MV-4-11 (cell line): ENCODE measurements at regions not wholly inside any gene's neighbourhood (a gene's known extent, or its start where the extent isn't known, plus 50 kb on each side); places are given as distances from the start of the nearest gene placed in this dataset.
"Not testable (repeated sequence)": the region's sequence is repeated elsewhere in the genome, so short reads cannot be mapped to it uniquely, and the experiment has no call there.

ENCODE experiments used
- DNase-seq: peaks from one replicate; lab custom pipeline; 2025; lab: John Stamatoyannopoulos, UW

DNA sequence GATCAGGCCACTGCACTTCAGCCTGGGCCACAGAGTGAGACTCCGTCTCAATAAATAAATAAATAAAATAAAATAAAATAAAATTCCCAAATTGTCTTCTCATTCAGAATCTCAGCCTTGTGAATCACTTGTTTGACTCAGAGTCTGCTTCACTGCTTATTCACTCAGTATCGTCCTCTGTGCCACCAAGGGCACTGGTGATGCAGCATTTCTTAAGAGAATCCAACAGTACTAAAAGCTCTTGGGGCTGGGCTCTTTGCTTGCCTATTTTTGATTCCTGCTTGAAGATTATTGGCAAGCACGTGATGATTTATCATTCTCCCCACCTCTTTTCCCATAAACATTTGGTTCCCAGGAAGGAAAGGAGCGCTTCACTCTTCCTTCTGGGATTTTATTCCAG lies 54.8 kb upstream of the HMGB1 start:
- no peak for DNase-seq

- no peak for DNase-seq
These were observed 57.5 kb upstream of the HMGB1 start for GRCh38 chr13:30523211-30523610.

DNA sequence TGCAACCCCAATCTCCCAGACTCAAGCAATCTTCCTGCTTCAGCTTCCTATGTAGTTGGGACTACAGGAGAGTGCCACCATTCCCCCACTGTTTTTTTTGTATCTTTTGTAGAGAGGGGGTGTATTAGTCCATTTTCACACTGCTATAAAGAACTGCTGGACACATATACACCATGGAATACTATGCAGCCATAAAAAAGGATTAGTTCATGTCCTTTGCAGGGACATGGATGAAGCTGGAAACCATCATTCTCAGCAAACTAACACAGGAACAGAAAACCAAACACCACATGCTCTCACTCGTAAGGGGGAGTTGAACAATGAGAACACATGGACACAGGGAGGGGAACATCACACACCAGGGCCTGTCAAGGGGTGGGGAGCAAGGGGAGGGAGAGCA lies 58.1 kb upstream of the HMGB1 start:
- DNase-seq: not testable (repeated sequence)

DNA sequence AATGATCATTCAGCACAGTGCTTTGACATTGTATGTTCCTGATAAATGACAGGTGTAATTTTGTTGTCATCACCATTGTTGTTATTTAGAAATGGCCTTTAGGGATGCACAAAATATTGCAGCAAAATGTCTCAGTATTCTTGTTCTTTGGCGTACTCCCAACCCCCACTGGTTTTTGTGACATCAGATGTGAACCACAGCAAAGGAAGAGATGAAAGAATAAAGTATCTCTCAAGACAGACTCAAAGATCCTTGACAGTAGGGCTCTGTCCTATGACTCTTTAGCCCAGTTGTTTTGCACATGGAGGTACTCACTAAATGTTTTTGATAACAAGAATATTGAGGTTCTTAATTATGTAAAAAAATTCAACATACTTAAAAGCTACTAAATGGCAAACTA lies 59.5 kb upstream of the HMGB1 start:
- DNase-seq: not testable (repeated sequence)

DNA sequence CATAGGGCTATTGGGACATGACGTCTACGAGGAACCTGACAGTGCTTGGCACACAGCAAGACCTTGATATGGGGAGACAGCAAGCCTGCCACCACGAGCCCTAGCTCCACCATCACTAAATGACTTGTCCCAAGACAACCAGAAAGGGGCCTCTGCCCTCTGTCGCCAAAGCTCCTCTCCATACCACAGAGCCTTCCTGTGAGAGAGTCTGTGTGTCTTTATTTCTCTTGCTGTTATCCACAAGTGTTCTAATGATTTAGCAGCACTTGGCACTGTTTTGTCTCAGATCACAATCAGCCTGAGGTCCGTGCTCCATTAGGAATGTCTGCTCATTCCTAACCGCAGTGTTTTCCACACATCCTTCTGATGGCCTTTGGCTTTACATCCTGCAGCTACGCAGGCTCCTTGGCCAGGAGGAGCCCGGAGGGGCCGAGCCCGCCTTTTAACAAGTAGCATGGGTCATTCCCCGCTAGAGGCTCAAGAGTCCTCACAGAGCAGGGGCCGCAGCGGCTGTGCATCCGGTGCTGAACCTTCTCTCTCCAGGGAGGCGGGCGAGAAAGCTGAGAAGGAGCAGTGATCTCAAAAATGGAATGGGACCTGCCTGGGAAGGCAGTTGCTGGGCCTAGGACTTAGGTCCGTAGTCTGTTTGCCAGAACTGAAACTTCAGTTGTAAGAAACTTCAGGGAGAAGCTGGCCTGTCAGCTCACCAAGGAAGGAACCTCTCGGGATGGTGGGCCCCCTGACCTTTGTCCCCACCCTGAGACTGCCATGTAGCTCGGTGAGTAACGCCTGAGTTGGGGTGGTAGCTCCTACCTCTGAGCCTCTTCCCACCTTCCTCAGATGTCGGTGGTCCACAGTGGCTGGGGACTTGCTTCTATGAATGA lies 61.1 kb upstream of the HMGB1 start:
- DNase-seq: no peak

DNA sequence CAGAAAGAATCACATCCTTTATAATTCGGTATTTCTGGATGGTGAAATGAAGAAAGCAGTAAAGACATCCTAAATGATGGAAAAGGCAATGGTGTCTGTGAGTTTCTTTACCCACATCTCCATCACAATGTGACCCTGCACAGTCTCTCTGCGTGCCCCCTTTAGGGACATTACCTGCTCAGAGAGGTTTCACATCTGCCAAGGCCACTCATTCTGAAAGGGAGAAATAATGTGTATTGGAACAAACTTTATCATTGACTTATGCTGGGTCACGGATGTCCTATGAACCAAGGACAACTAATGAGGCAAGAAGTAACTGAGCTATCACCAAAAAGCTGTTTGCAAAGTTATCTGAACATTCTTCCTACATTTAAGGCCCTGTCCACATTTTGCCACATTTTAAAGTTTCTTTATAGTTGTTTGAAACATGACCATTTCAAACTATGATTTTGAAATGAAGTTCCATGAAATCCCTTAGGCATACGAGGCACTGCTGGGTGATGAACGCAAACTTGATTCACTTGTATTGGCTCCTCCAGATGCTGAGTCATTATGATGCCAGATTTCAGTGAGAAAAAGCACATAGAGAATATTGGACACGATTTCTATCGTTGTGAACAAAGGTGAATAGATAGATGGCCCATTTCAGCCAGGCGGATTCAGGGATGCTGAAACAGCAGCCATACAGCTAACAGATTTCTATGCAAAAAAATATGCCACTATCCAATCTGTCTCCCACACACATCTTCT lies 63.5 kb upstream of the HMGB1 start:
- DNase-seq: no peak

- no peak for DNase-seq
These were observed 69.3 kb upstream of the HMGB1 start for GRCh38 chr13:30535046-30535445.

DNA sequence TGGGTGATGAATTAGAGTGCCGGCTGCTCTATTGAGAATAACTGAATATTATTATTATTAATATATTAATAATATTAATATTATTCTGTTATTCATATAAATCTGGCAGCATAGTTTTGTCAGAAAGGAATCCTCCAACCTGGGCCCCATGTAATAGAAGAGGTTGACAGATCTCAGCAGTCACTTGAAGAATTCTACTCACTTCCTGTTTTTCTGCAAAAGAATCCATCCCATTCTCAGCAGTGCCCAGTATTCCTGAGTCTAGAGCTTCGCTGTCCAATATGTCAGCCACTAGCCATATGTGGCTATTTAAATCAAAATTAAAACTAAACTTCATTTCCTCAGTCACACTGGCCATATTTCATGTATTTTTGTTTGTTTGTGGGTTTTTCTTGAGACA lies 72.4 kb upstream of the USPL1 start:
- DNase-seq: peak; percentile 40

- not testable (repeated sequence) for DNase-seq
These were observed 69.7 kb upstream of the USPL1 start for GRCh38 chr13:30548046-30548445.

DNA sequence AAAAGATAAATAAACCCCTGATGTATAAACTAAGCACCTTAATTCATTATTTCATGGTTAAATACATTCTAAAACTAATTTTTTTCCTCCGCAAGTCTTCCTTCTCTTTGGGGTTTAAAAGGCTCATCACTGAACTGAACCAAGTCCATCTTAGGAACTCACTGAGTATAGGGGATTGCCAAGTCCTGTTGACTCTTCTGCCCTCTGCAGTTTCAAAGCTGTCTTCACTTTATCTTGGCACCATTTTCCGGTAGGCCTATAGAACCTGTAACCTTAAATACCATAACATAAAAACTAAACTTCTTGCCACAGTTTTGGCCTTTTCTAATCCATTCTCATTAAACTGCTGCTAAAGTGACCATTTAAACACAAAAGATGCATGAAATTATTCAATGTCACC lies 66.5 kb upstream of the USPL1 start:
- DNase-seq: peak; percentile 48

DNA sequence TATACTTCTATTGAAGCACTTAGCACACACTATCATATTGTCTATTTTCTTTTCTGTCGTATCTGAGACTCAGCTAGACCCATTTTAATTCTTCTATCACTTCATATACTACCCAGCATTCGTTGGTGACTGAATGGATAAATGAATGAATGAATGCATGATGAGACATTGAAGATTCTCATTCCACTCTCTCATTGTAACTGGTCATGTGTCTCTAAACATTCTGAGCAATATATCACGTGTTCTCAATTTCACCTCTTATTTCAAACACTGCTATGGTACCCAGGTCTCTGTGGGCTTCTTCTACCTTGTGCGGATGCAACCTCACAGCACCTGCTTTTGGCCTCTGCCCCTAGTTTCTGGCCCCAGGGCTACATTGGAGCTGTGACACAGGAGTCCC lies 65.2 kb upstream of the USPL1 start:
- no peak for DNase-seq

DNA sequence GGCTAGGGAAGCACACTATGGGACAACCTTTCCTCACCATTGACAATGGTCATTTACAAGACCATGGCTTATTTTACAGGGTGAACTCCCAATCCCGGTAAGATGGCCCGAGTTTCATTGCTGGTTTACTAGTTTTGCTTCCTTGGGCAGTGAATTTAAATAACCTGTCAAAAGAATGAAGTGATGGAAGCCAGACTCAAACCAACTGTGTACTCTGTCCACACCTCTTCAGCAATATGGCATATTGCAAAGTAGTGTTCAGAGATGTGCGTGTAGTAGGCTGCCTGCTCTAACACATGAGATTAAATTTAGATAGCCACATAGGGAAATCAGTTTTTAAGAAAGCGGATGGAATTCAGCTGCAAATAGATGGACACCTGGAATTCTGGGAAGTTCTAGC lies 58.4 kb upstream of the USPL1 start:
- no peak for DNase-seq

GRCh38 chr13:30560212-30560611 lies 57.5 kb upstream of the USPL1 start:
- no peak for DNase-seq

DNA sequence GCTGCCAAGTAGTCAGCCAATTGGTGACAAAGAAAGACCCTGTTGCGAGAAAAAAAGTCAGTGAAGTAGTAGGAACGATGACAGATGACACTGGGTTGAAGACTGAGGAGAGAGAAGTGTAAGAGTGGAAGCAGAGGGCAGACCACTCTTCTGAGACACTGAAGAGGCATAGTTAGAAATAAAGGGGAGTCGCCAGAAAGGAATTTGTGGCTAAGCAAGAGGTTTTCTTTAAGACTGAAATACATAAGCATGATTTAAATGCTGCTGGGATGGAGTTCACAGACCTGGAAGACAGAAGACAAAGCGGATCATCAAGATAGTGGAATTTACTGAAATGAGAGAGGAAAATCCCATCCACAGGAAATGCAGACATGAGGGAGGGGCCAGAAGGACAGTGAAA lies 56.2 kb upstream of the USPL1 start:
- no peak for DNase-seq

- no peak for DNase-seq
These were observed 53.2 kb upstream of the USPL1 start for GRCh38 chr13:30564489-30564888.

- DNase-seq: peak; percentile 3
These were observed 52.1 kb upstream of the USPL1 start for GRCh38 chr13:30565658-30566057.

DNA sequence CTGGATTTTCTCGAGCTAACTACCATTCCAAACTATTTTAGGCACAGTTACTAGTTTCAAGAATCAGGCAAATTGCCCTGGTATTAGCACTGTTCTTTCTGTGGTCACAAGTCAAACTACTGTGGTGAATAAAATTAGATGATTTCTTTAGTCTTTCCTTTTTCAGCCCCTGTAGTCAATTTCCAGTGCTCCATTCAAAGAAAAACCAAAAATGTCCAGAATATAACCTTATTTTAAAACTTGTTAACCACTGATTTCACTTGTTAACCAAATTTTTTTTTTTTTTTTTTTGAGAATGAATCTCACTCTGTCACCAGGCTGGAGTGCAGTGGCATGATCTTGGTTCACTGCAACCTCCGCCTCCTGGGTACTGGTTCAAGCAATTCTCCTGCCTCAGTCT lies 50.6 kb upstream of the USPL1 start:
- DNase-seq: no peak
